ENCODE measurements at regions not wholly inside any gene's neighbourhood (a gene's known extent, or its start where the extent isn't known, plus 50 kb on each side); places are given as distances from the start of the nearest gene placed in this dataset.

GRCh38 chr15:70308011-70308734, 210.5 kb upstream of the TLE3 start:
- intact Hi-C loops (cut with DNase I), result no loop called here
- H3K9me3 ChIP-seq, result peaks cover 6% of the 10 kb centered on the region
- H3K4me3 ChIP-seq, result no peak overlapping the region
- H3K4me1 ChIP-seq, result peaks cover 10% of the 10 kb centered on the region
- H3K27me3 ChIP-seq (ENCODE audit: low read depth), result no peaks in the 10 kb centered on the region
- peak; percentile 39 to 62 for ATAC-seq
- DNase-seq, result no peak
- no peak overlapping the region for H3K27ac ChIP-seq
- TF ChIP-seq CTCF (IDR thresholded peaks at IDR 0.05), result no peak
- no peaks in the 10 kb centered on the region for H3K36me3 ChIP-seq

GRCh38 chr15:70306582-70306981, 208.9 kb upstream of the TLE3 start:
- TF ChIP-seq CTCF (IDR thresholded peaks at IDR 0.05), result no peak
- no peaks in the 10 kb centered on the region for H3K36me3 ChIP-seq
- no peak overlapping the region for H3K4me3 ChIP-seq
- no peaks in the 10 kb centered on the region for H3K27me3 ChIP-seq (ENCODE audit: low read depth)
- ATAC-seq (no peak), DNase-seq (no peak)
- intact Hi-C loops (cut with DNase I), result no loop called here
- peaks cover 6% of the 10 kb centered on the region for H3K9me3 ChIP-seq
- H3K27ac ChIP-seq, result no peak overlapping the region
- peaks cover 10% of the 10 kb centered on the region for H3K4me1 ChIP-seq

GRCh38 chr15:70306081-70306480, 208.4 kb upstream of the TLE3 start:
- no peaks in the 10 kb centered on the region for H3K36me3 ChIP-seq
- TF ChIP-seq CTCF (IDR thresholded peaks at IDR 0.05), result no peak
- H3K27ac ChIP-seq, result no peak overlapping the region
- ATAC-seq, result no peak
- peaks cover 10% of the 10 kb centered on the region for H3K4me1 ChIP-seq
- peaks cover 6% of the 10 kb centered on the region for H3K9me3 ChIP-seq
- H3K27me3 ChIP-seq (ENCODE audit: low read depth), result no peaks in the 10 kb centered on the region
- H3K4me3 ChIP-seq, result no peak overlapping the region
- intact Hi-C loops (cut with DNase I), result no loop called here
- DNase-seq, result no peak

- Histone ChIP-seq H3K4me1 (peaks cover 22% of the 10 kb centered on the region), H3K27ac (no peak overlapping the region), H3K9me3 (peaks cover 6% of the 10 kb centered on the region), H3K27me3 (ENCODE audit: low read depth) (no peaks in the 10 kb centered on the region), H3K36me3 (no peaks in the 10 kb centered on the region), H3K4me3 (no peak overlapping the region)
- intact Hi-C loops (cut with DNase I), result no loop called here
- DNase-seq (no peak), ATAC-seq (no peak)
- TF ChIP-seq CTCF (IDR thresholded peaks at IDR 0.05), result no peak
These were observed 206.3 kb upstream of the TLE3 start for GRCh38 chr15:70303981-70304380.

- Histone ChIP-seq H3K27ac (no peak overlapping the region), H3K27me3 (ENCODE audit: low read depth) (no peaks in the 10 kb centered on the region), H3K36me3 (no peaks in the 10 kb centered on the region), H3K9me3 (peaks cover 6% of the 10 kb centered on the region), H3K4me3 (no peak overlapping the region), H3K4me1 (peaks cover 13% of the 10 kb centered on the region)
- no peak for TF ChIP-seq CTCF (IDR thresholded peaks at IDR 0.05)
- ATAC-seq (no peak), DNase-seq (no peak)
- intact Hi-C loops (cut with DNase I), result no loop called here
These were observed 204.6 kb upstream of the TLE3 start for GRCh38 chr15:70302360-70302759.

Data from lower lobe of right lung (tissue), 2 donors.